ENCODE measurements at regions not wholly inside any gene's neighbourhood (a gene's known extent, or its start where the extent isn't known, plus 50 kb on each side); places are given as distances from the start of the nearest gene placed in this dataset.

- Histone ChIP-seq H2AFZ (ENCODE audit: low read length) (no peak overlapping the region), H3K9me3 (ENCODE audit: insufficient read depth, low read depth, low read length) (no peaks in the 10 kb centered on the region), H3K9ac (ENCODE audit: low read depth, low read length, poor library complexity, severe bottlenecking) (no peak overlapping the region), H3K4me3 (ENCODE audit: low read length, poor library complexity, severe bottlenecking) (no peak overlapping the region), H3K79me2 (ENCODE audit: insufficient read depth, low read length) (no peaks in the 10 kb centered on the region), H3K36me3 (ENCODE audit: insufficient read depth, low read length) (no peaks in the 10 kb centered on the region), H4K20me1 (ENCODE audit: insufficient read depth, low read length, poor library complexity, severe bottlenecking) (no peaks in the 10 kb centered on the region), H3F3A (ENCODE audit: low read depth) (no peaks in the 10 kb centered on the region), H3K27me3 (ENCODE audit: insufficient read depth, low read length, poor library complexity, severe bottlenecking) (no peaks in the 10 kb centered on the region), H3K4me2 (ENCODE audit: low read depth, low read length, poor library complexity, severe bottlenecking) (no peak overlapping the region), H3K4me1 (ENCODE audit: insufficient read depth, low read length, poor library complexity, severe bottlenecking) (no peaks in the 10 kb centered on the region), H3K9me2 (replicated peaks; ENCODE audit: low read depth, low read length) (no peaks in the 10 kb centered on the region)
- no peak for TF ChIP-seq EZH2phosphoT487 (IDR thresholded peaks at IDR 0.05; ENCODE audit: borderline replicate concordance)
- TF ChIP-seq CTCF (conservative IDR thresholded peaks at IDR 0.05; ENCODE audit: low read length), result no peak
These were observed 117.7 kb upstream of the CDK1 start for GRCh38 chr10:60660625-60661024.

- Histone ChIP-seq H3K9me3 (ENCODE audit: insufficient read depth, low read depth, low read length) (no peaks in the 10 kb centered on the region), H3K9ac (ENCODE audit: low read depth, low read length, poor library complexity, severe bottlenecking) (no peak overlapping the region), H4K20me1 (ENCODE audit: insufficient read depth, low read length, poor library complexity, severe bottlenecking) (no peaks in the 10 kb centered on the region), H3K4me3 (ENCODE audit: low read length, poor library complexity, severe bottlenecking) (no peak overlapping the region), H2AFZ (ENCODE audit: low read length) (no peak overlapping the region), H3K4me2 (ENCODE audit: low read depth, low read length, poor library complexity, severe bottlenecking) (no peak overlapping the region), H3F3A (ENCODE audit: low read depth) (no peaks in the 10 kb centered on the region), H3K4me1 (ENCODE audit: insufficient read depth, low read length, poor library complexity, severe bottlenecking) (no peaks in the 10 kb centered on the region), H3K27me3 (ENCODE audit: insufficient read depth, low read length, poor library complexity, severe bottlenecking) (no peaks in the 10 kb centered on the region), H3K36me3 (ENCODE audit: insufficient read depth, low read length) (no peaks in the 10 kb centered on the region), H3K79me2 (ENCODE audit: insufficient read depth, low read length) (no peaks in the 10 kb centered on the region), H3K9me2 (replicated peaks; ENCODE audit: low read depth, low read length) (no peaks in the 10 kb centered on the region)
- TF ChIP-seq EZH2phosphoT487 (IDR thresholded peaks at IDR 0.05; ENCODE audit: borderline replicate concordance), result no peak
- no peak for TF ChIP-seq CTCF (conservative IDR thresholded peaks at IDR 0.05; ENCODE audit: low read length)
These were observed 123.3 kb upstream of the CDK1 start for GRCh38 chr10:60654813-60655464.

GRCh38 chr10:60652628-60653027 is 125.7 kb upstream of the CDK1 start:
- Histone ChIP-seq H3K4me1 (ENCODE audit: insufficient read depth, low read length, poor library complexity, severe bottlenecking) (no peaks in the 10 kb centered on the region), H3K9me2 (replicated peaks; ENCODE audit: low read depth, low read length) (no peaks in the 10 kb centered on the region), H3K36me3 (ENCODE audit: insufficient read depth, low read length) (no peaks in the 10 kb centered on the region), H3K9ac (ENCODE audit: low read depth, low read length, poor library complexity, severe bottlenecking) (no peak overlapping the region), H3F3A (ENCODE audit: low read depth) (no peaks in the 10 kb centered on the region), H3K4me2 (ENCODE audit: low read depth, low read length, poor library complexity, severe bottlenecking) (no peak overlapping the region), H4K20me1 (ENCODE audit: insufficient read depth, low read length, poor library complexity, severe bottlenecking) (no peaks in the 10 kb centered on the region), H2AFZ (ENCODE audit: low read length) (no peak overlapping the region), H3K79me2 (ENCODE audit: insufficient read depth, low read length) (no peaks in the 10 kb centered on the region), H3K9me3 (ENCODE audit: insufficient read depth, low read depth, low read length) (no peaks in the 10 kb centered on the region), H3K4me3 (ENCODE audit: low read length, poor library complexity, severe bottlenecking) (no peak overlapping the region), H3K27me3 (ENCODE audit: insufficient read depth, low read length, poor library complexity, severe bottlenecking) (no peaks in the 10 kb centered on the region)
- no peak for TF ChIP-seq EZH2phosphoT487 (IDR thresholded peaks at IDR 0.05; ENCODE audit: borderline replicate concordance)
- no peak for TF ChIP-seq CTCF (conservative IDR thresholded peaks at IDR 0.05; ENCODE audit: low read length)
